Neural cell (in vitro differentiated cells): ENCODE measurements at regions not wholly inside any gene's neighbourhood (a gene's known extent, or its start where the extent isn't known, plus 50 kb on each side); places are given as distances from the start of the nearest gene placed in this dataset.
"Not testable (repeated sequence)": the region's sequence is repeated elsewhere in the genome, so short reads cannot be mapped to it uniquely, and the experiment has no call there.

Source experiments
- H2AFZ ChIP-seq: fragments of 200-600, 300-800 bp; sonication (generic), shearing (Covaris generic); 2 replicates; pipeline ENCODE4 v1.6.0; 2014; ENCODE audit warnings: low read depth, mild to moderate bottlenecking, antibody characterized with exemption, low read length, moderate library complexity
- H3F3A ChIP-seq: fragments of 200-600 bp; shearing (Covaris generic); 2 replicates; pipeline ENCODE4 v1.6.1; 2016; ENCODE audit warnings: mild to moderate bottlenecking, moderate library complexity, mixed read lengths, antibody characterized with exemption, low read length; ENCODE audit not compliant: insufficient read depth, poor library complexity, severe bottlenecking
- H3K27ac ChIP-seq: fragments of 200-600, 300-800 bp; sonication (generic), shearing (Covaris generic); 2 replicates; pipeline ENCODE4 v1.5.1; 2014; ENCODE audit warnings: mild to moderate bottlenecking, low read length, moderate library complexity
- H3K27me3 ChIP-seq: fragments of 300-800, 200-600 bp; sonication (generic), shearing (Covaris generic); 2 replicates; pipeline ENCODE4 v1.6.0; 2014; ENCODE audit warnings: mild to moderate bottlenecking, low read depth, low read length, moderate library complexity; ENCODE audit not compliant: insufficient read depth
- H3K36me3 ChIP-seq: fragments of 300-800, 200-600 bp; sonication (generic), shearing (Covaris generic); 2 replicates; pipeline ENCODE4 v1.5.1; 2014; ENCODE audit warnings: mild to moderate bottlenecking, antibody characterized with exemption, low read length, moderate library complexity; ENCODE audit not compliant: insufficient read depth
- H3K4me2 ChIP-seq: fragments of 300-800, 200-600 bp; sonication (generic), shearing (Covaris generic); 2 replicates; pipeline ENCODE4 v1.6.0; 2014; ENCODE audit warnings: mild to moderate bottlenecking, low read length
- H3K4me3 ChIP-seq: fragments of 300-800, 200-600 bp; sonication (generic), shearing (Covaris generic); 2 replicates; pipeline ENCODE4 v1.5.1; 2014; ENCODE audit warnings: mild to moderate bottlenecking, low read length, moderate library complexity
- H3K79me2 ChIP-seq: fragments of 200-600 bp; shearing (Covaris generic); replicated peaks from 2 replicates; pipeline ENCODE4 v1.6.0; 2014; ENCODE audit warnings: mild to moderate bottlenecking, low read length, moderate library complexity; ENCODE audit not compliant: insufficient read depth
- H3K9ac ChIP-seq: fragments of 300-800, 200-600 bp; sonication (generic), shearing (Covaris generic); 2 replicates; pipeline ENCODE4 v1.6.1; 2016; ENCODE audit warnings: mild to moderate bottlenecking, low read length, mixed read lengths
- H3K9me2 ChIP-seq: fragments of 200-600 bp; shearing (Covaris generic); 2 replicates; pipeline ENCODE4 v1.6.1; 2016; ENCODE audit warnings: mild to moderate bottlenecking, low read length, mixed read lengths; ENCODE audit not compliant: insufficient read depth
- H3K9me3 ChIP-seq: fragments of 200-600, 300-800 bp; sonication (generic), shearing (Covaris generic); 2 replicates; pipeline ENCODE4 v1.6.1; 2016; ENCODE audit warnings: mild to moderate bottlenecking, mixed run types, low read length, moderate library complexity, mixed read lengths
- H4K20me1 ChIP-seq: fragments of 200-600 bp; shearing (Covaris generic); 2 replicates; pipeline ENCODE4 v1.6.1; 2016; ENCODE audit warnings: mild to moderate bottlenecking, mixed run types; ENCODE audit not compliant: insufficient read depth
- CTCF ChIP-seq: fragments of 450-650 bp; IDR thresholded peaks from 2 replicates; pipeline ENCODE4 v1.5.1; 2014; ENCODE audit warnings: antibody characterized with exemption, mild to moderate bottlenecking, moderate library complexity; ENCODE audit not compliant: poor library complexity, severe bottlenecking
- EP300 ChIP-seq: fragments of 450-650 bp; conservative IDR thresholded peaks from 2 replicates; pipeline ENCODE4 v1.6.1; 2014; ENCODE audit warnings: antibody characterized with exemption, mild to moderate bottlenecking, moderate library complexity; ENCODE audit not compliant: poor library complexity, severe bottlenecking
- MXI1 ChIP-seq: fragments of 450-650 bp; conservative IDR thresholded peaks from 2 replicates; pipeline ENCODE4 v1.6.1; 2014; ENCODE audit warnings: antibody characterized with exemption, mild to moderate bottlenecking; ENCODE audit not compliant: poor library complexity, severe bottlenecking
- POLR2AphosphoS5 ChIP-seq: IDR thresholded peaks from 2 replicates; pipeline ENCODE4 v1.6.1; 2012
- RAD21 ChIP-seq: fragments of 450-650 bp; conservative IDR thresholded peaks from 2 replicates; pipeline ENCODE4 v1.6.1; 2014; ENCODE audit warnings: antibody characterized with exemption, mild to moderate bottlenecking, moderate library complexity
- REST ChIP-seq: IDR thresholded peaks from 2 replicates; pipeline ENCODE4 v1.6.1; 2012; ENCODE audit warnings: borderline replicate concordance
- SMC3 ChIP-seq: fragments of 450-650 bp; conservative IDR thresholded peaks from 2 replicates; pipeline ENCODE4 v1.6.1; 2014; ENCODE audit warnings: antibody characterized with exemption, mild to moderate bottlenecking, moderate library complexity; ENCODE audit not compliant: poor library complexity
- TAF1 ChIP-seq: IDR thresholded peaks from 2 replicates; pipeline ENCODE4 v1.6.1; 2012; ENCODE audit warnings: low read depth

GRCh38 chr4:72875138-72875537 lies 194.4 kb downstream of the COX18 start (continued):
- no peak for TF ChIP-seq REST

- H3K9me3 ChIP-seq = no peaks in the 10 kb centered on the region
- no peak overlapping the region for H3K9ac ChIP-seq
- TF ChIP-seq RAD21 (no peak), POLR2AphosphoS5 (no peak), MXI1 (no peak), SMC3 (no peak), REST (no peak), EP300 (no peak), TAF1 (no peak), CTCF (no peak)
- H2AFZ ChIP-seq = no peak overlapping the region
- no peaks in the 10 kb centered on the region for H3K36me3 ChIP-seq
- H3K9me2 ChIP-seq = no peaks in the 10 kb centered on the region
- no peaks in the 10 kb centered on the region for H3K79me2 ChIP-seq
- no peaks in the 10 kb centered on the region for H4K20me1 ChIP-seq
- no peak overlapping the region for H3K4me3 ChIP-seq
- no peak overlapping the region for H3K4me2 ChIP-seq
- H3F3A ChIP-seq = no peaks in the 10 kb centered on the region
- H3K27me3 ChIP-seq = no peaks in the 10 kb centered on the region
- no peak overlapping the region for H3K27ac ChIP-seq
These were observed 204.6 kb downstream of the COX18 start for GRCh38 chr4:72864898-72865297.

GRCh38 chr4:72864277-72864676 lies 205.2 kb downstream of the COX18 start:
- not testable (repeated sequence) for H3K9me3 ChIP-seq, H2AFZ ChIP-seq, H3K36me3 ChIP-seq, H3K27ac ChIP-seq, H3K4me3 ChIP-seq, H3K9ac ChIP-seq, H3K9me2 ChIP-seq, H3F3A ChIP-seq, H3K79me2 ChIP-seq, H3K27me3 ChIP-seq, H3K4me2 ChIP-seq, H4K20me1 ChIP-seq
